Duodenal mucosa (tissue), 2 donors: ENCODE measurements at regions not wholly inside any gene's neighbourhood (a gene's known extent, or its start where the extent isn't known, plus 50 kb on each side); places are given as distances from the start of the nearest gene placed in this dataset.

ENCODE experiments used
- H3K27ac ChIP-seq: one replicate; pipeline ENCODE4 v1.7.0; 2013; ENCODE audit warnings: low read depth, low read length
- H3K27me3 ChIP-seq, 2 donors: one replicate each; pipeline ENCODE4 v1.7.0; 2013; ENCODE audit warnings: low read length in 2 of 2, control low read depth in 1 of 2; ENCODE audit not compliant: insufficient read depth in 2 of 2, control insufficient read depth in 1 of 2
- H3K36me3 ChIP-seq, 2 donors: one replicate each; pipeline ENCODE4 v1.7.0; 2013; ENCODE audit warnings: low read length in 2 of 2, control low read depth in 1 of 2; ENCODE audit not compliant: insufficient read depth in 2 of 2, control insufficient read depth in 1 of 2
- H3K4me1 ChIP-seq, 2 donors: one replicate each; pipeline ENCODE4 v1.7.0; 2013; ENCODE audit warnings: low read length in 2 of 2, control low read depth in 1 of 2; ENCODE audit not compliant: insufficient read depth in 2 of 2, control insufficient read depth in 1 of 2
- H3K4me3 ChIP-seq, 2 donors: one replicate each; pipeline ENCODE4 v1.7.0; 2013; ENCODE audit warnings: low read length in 2 of 2, low read depth in 1 of 2
- H3K9ac ChIP-seq, 2 donors: one replicate each; pipeline ENCODE4 v1.7.0; 2013; ENCODE audit warnings: low read length in 2 of 2, low read depth in 1 of 2
- H3K9me3 ChIP-seq, 2 donors: one replicate each; pipeline ENCODE4 v1.7.0; 2013; ENCODE audit warnings: low read length in 2 of 2, control low read depth in 1 of 2; ENCODE audit not compliant: control insufficient read depth in 1 of 2

GRCh38 chr12:42741771-42742510, 152.4 kb upstream of the PRICKLE1 start:
- Histone ChIP-seq H3K9ac (no peak overlapping the region), H3K4me1 (no peaks in the 10 kb centered on the region), H3K27me3 (no peaks in the 10 kb centered on the region), H3K9me3 (peaks cover 5 to 8% of the 10 kb centered on the region in 2 donors), H3K27ac (no peak overlapping the region), H3K36me3 (no peaks in the 10 kb centered on the region), H3K4me3 (no peak overlapping the region)

DNA sequence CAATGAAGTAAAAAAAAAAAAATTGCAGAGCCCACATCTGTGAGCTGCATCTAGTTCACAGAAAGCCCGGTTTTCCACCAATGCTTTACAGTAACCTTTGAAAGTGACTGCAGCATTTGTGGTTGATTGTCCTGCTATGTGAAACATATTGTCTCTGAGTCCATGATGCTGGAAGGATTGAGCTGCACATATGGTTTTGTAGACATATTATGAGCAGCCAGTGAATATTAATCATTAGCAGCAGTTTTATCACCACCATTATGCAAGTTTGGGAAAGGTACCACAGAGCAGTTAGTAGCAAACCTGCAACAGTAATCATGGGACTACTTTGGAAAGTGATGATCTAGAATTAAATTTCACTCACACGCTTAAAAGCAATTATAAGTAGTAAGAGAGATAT, 151.5 kb upstream of the PRICKLE1 start:
- Histone ChIP-seq H3K36me3 (no peaks in the 10 kb centered on the region), H3K27ac (no peak overlapping the region), H3K27me3 (no peaks in the 10 kb centered on the region), H3K4me3 (no peak overlapping the region), H3K9ac (no peak overlapping the region), H3K9me3 (peaks cover under 1 to 2% of the 10 kb centered on the region in 2 donors), H3K4me1 (no peaks in the 10 kb centered on the region)

- Histone ChIP-seq H3K27me3 (no peaks in the 10 kb centered on the region), H3K9ac (no peak overlapping the region), H3K4me1 (no peaks in the 10 kb centered on the region), H3K9me3 (no peaks in the 10 kb centered on the region), H3K4me3 (no peak overlapping the region), H3K27ac (no peak overlapping the region), H3K36me3 (no peaks in the 10 kb centered on the region)
These were observed 147.9 kb upstream of the PRICKLE1 start for GRCh38 chr12:42737398-42737797.

GRCh38 chr12:42735861-42736361, 146.4 kb upstream of the PRICKLE1 start:
- Histone ChIP-seq H3K27ac (no peak overlapping the region), H3K9ac (no peak overlapping the region), H3K27me3 (no peaks in the 10 kb centered on the region), H3K9me3 (no peaks in the 10 kb centered on the region), H3K4me3 (no peak overlapping the region), H3K4me1 (no peaks in the 10 kb centered on the region), H3K36me3 (no peaks in the 10 kb centered on the region)

DNA sequence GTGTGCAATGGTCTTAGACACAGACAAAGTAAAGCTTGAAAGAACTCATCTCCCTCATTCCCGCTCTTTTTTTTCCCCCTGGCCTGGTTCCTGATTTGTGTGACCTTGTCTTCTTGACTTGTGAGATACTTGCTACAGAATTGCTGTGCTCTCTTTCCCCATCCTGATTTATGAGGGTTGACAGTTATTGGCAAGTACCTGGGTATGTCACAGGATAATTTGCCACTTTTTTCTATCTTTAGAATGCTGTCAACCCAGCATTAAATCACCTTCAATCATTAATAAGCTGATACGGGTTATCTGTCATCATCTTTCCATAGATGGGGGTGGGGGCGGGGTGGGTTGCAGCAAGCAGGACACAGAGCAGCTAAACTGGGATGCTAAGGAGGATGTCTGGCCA, 144.4 kb upstream of the PRICKLE1 start:
- no peak overlapping the region for H3K27ac ChIP-seq
- no peaks in the 10 kb centered on the region for H3K9me3 ChIP-seq
- no peak overlapping the region for H3K4me3 ChIP-seq
- H3K9ac ChIP-seq = no peak overlapping the region
- H3K27me3 ChIP-seq = no peaks in the 10 kb centered on the region
- H3K4me1 ChIP-seq = no peaks in the 10 kb centered on the region
- H3K36me3 ChIP-seq = no peaks in the 10 kb centered on the region

GRCh38 chr12:42732908-42733411, 143.4 kb upstream of the PRICKLE1 start:
- H3K4me1 ChIP-seq = no peaks in the 10 kb centered on the region
- H3K4me3 ChIP-seq = no peak overlapping the region
- no peaks in the 10 kb centered on the region for H3K9me3 ChIP-seq
- H3K27me3 ChIP-seq = no peaks in the 10 kb centered on the region
- H3K36me3 ChIP-seq = no peaks in the 10 kb centered on the region
- no peak overlapping the region for H3K9ac ChIP-seq
- H3K27ac ChIP-seq = no peak overlapping the region

GRCh38 chr12:42730291-42730690, 140.7 kb upstream of the PRICKLE1 start:
- no peak overlapping the region for H3K9ac ChIP-seq

DNA sequence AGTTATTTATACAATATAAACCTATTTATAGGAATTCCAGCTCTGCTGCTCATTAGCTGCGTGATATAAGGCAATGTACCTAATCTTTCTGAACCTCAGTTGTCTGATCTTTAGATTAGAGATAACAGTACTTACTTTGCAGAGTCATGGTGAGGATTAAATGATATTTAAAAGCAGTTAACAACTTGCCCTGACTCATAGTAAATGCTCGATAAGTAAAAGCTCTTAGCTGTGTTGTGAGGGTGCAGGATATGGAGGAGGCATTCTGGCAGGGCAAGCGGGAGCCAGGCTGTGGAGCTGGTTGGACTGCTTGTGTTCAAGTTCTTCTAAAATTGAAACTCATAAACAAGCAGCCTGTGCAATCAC, 140.0 kb upstream of the PRICKLE1 start:
- no peaks in the 10 kb centered on the region for H3K36me3 ChIP-seq
- peaks cover 0 to 9% of the 10 kb centered on the region in 2 donors for H3K9me3 ChIP-seq
- H3K27ac ChIP-seq = no peak overlapping the region
- H3K9ac ChIP-seq = no peak overlapping the region
- no peaks in the 10 kb centered on the region for H3K27me3 ChIP-seq
- H3K4me3 ChIP-seq = no peak overlapping the region
- H3K4me1 ChIP-seq = no peaks in the 10 kb centered on the region

More at GRCh38 chr12:42730291-42730690, 140.7 kb upstream of the PRICKLE1 start:
- no peak overlapping the region for H3K4me3 ChIP-seq
- H3K27ac ChIP-seq = no peak overlapping the region
- H3K4me1 ChIP-seq = no peaks in the 10 kb centered on the region
- no peaks in the 10 kb centered on the region for H3K27me3 ChIP-seq
- peaks cover 0 to 9% of the 10 kb centered on the region in 2 donors for H3K9me3 ChIP-seq
- no peaks in the 10 kb centered on the region for H3K36me3 ChIP-seq

GRCh38 chr12:42728770-42729534, 139.4 kb upstream of the PRICKLE1 start:
- no peaks in the 10 kb centered on the region for H3K36me3 ChIP-seq
- no peak overlapping the region for H3K27ac ChIP-seq
- no peaks in the 10 kb centered on the region for H3K27me3 ChIP-seq
- no peak overlapping the region for H3K9ac ChIP-seq
- H3K9me3 ChIP-seq = peaks cover 0 to 9% of the 10 kb centered on the region in 2 donors
- no peaks in the 10 kb centered on the region for H3K4me1 ChIP-seq
- no peak overlapping the region for H3K4me3 ChIP-seq

- Histone ChIP-seq H3K27ac (no peak overlapping the region), H3K36me3 (no peaks in the 10 kb centered on the region), H3K27me3 (no peaks in the 10 kb centered on the region), H3K9me3 (peaks cover 0 to 9% of the 10 kb centered on the region in 2 donors), H3K9ac (no peak overlapping the region), H3K4me3 (no peak overlapping the region), H3K4me1 (no peaks in the 10 kb centered on the region)
These were observed 138.7 kb upstream of the PRICKLE1 start for GRCh38 chr12:42728287-42728686.
